HG03460 (cell line): ENCODE measurements at regions not wholly inside any gene's neighbourhood (a gene's known extent, or its start where the extent isn't known, plus 50 kb on each side); places are given as distances from the start of the nearest gene placed in this dataset.
"Not testable (repeated sequence)": the region's sequence is repeated elsewhere in the genome, so short reads cannot be mapped to it uniquely, and the experiment has no call there.

Experiments
- ATAC-seq: cut with Tn5 transposase; IDR thresholded peaks from one replicate; pipeline ENCODE4 v1.9.1; 2021; ENCODE audit not compliant: unreplicated experiment

DNA sequence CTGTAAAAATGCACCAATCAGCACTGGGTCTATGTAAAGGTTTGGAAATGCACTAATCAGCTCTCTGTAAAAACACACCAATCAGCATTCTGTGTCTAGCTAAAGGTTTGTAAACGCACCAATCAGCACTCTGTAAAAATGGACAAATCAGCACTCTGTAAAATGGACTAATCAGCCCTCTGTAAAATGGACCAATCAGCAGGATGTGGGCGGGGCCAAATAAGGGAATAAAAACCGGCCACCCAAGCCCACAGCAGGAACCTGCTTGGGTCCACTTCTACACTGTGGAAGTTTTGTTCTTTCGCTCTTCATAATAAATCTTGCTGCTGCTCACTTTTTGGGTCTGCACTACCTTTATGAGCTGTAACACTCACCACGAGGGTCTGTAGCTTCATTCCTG, 101.0 kb downstream of the SMC2 start:
- ATAC-seq = not testable (repeated sequence)

- no peak for ATAC-seq
Measured at GRCh38 chr9:104200456-104200994, 106.4 kb downstream of the SMC2 start.

GRCh38 chr9:104206766-104207165, 112.7 kb downstream of the SMC2 start:
- no peak for ATAC-seq

- ATAC-seq = no peak
Measured at GRCh38 chr9:104209387-104209786, 115.3 kb downstream of the SMC2 start.

- no peak for ATAC-seq
Measured at GRCh38 chr9:104227108-104227507, 133.0 kb downstream of the SMC2 start.

- no peak for ATAC-seq
Measured at GRCh38 chr9:104232781-104233341, 138.8 kb downstream of the SMC2 start.

GRCh38 chr9:104233366-104233765, 139.3 kb downstream of the SMC2 start:
- ATAC-seq = no peak

DNA sequence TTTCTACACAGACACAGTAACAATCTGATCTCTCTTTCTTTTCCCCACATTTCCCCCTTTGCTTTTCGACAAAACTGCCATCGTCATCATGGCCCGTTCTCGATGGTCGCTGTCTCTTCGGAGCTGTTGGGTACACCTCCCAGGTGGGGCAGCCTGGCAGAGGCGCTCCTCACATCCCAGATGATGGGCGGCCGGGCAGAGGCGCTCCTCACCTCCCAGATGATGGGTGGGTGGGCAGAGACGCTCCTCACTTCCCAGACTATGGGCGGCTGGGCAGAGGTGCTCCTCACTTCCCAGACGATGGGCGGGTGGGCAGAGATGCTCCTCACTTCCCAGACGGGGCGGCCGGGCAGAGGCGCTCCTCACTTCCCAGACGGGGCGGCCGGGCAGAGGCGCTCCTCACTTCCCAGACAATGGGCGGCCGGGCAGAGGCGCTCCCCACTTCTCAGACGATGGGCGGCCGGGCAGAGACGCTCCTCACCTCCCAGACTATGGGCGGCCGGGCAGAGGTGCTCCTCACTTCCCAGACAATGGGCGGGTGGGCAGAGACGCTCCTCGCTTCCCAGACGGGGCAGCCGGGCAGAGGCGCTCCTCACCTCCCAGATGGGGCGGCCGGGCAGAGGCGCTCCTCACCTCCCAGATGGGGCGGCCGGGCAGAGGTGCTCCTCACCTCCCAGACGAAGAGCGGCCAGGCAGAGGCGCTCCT, 140.7 kb downstream of the SMC2 start:
- not testable (repeated sequence) for ATAC-seq

- ATAC-seq = not testable (repeated sequence)
Measured at GRCh38 chr9:104235347-104236120, 141.4 kb downstream of the SMC2 start.

DNA sequence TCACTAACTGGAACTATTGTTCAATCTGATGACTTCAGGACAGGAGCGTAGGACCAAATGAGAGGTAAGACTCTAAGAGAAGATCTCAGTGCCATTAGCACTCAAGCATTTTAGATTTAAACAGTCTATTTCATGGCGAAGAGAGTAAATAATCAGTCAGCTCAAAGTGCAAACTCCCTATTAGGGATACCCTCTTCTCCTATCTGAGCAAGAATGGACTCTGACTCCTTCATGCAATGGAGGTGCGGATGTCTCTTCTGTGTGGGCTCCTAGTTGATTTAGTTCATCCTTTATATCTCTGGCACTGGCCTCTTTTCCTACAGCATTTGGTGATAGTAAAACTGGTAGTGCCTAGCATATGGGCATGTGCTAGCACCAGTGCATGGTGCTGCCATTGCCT, 144.6 kb downstream of the SMC2 start:
- no peak for ATAC-seq

DNA sequence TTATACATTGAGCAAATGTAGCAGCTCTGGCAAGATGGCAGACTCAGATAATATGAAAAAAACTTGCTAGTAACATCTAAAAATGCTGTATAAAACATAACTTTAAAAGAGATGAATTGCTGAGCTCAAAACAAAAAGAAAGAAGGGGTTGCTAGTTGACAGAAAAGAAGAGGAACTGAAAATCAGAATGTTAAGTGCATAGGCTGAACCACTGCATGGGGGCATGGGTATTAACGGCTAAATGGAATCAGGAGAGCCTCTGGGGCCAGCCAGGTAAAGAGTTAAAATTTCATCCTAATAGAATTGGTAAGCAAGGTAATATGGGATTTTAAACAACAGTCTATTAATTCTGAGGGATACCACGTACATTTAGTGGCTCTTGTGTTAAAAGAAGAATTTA, 146.8 kb downstream of the SMC2 start:
- no peak for ATAC-seq

DNA sequence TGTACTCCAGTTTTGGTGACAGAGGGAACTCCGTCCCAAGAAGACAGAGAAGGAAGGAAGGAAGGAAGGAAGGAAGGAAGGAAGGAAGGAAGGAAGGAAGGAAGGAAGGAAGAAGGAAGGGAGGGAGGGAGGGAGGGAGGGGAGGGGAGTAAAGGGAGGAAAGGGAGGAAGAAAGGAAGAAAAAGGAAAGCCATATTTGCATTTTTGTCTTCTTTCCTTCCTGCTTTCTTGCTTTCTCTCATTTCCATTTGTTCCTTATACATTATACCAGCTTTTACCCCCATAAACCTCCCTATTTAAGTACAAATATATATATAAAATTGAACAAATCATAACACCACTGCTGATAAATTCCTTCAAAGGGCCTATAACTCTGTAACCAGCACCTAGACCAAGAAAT, 151.8 kb downstream of the SMC2 start:
- no peak for ATAC-seq

DNA sequence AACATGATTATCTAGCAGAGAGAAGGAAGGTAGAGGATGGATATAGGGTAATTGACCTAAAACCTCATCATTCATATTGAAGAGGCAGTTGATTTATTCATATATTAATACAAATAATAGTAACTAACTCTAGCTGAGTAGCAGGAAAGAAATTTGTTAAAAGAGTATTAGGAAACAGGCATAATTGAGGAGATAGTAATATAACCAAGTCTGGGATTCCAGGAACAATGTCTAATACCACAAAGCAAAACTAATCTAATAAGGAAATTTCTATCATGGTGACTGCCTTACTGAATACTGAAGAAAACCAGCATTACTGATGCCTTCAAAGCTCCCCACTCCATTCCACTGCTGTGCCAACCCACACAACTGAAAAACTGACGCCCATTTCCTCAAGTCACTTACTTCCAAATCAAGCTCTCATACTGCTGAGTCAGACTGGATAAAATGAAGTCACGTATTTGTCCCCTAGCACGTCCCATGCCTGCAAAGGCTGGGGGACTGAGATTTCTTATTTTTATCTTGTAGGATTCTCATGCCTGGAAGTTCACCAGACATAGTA, 153.9 kb downstream of the SMC2 start:
- no peak for ATAC-seq

DNA sequence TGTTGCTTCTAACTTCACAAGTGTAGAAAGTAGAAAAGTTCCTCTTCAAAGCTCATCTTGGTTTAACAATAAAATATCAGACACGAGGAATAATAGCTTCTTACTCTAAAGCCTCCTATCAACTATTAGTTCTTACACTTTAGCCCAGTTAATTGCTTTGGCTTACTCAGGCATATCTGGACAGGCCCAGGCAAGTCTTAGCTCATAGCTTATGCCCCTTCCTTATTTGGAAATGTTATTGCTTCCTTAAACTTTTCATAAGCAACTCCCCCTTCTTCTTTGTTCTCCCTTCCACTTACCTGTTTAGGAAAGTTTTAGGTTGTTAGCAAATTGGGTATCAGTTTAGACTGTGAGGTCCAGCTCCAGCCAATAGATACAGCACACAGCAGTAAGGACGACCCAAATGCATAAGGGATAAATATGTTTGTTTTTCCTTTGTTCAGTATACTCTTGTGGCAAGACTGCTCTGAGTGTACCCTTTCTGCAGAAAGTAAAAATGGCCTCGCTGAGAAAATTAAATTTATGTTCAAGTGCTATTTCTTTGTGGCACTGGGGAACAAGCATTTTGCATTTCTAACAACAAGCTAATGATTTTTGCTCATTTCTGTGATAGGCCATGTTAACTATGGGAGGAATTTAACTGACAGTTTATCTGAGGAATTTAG, 162.1 kb downstream of the SMC2 start:
- ATAC-seq = no peak

GRCh38 chr9:104256696-104257062, 162.6 kb downstream of the SMC2 start:
- ATAC-seq = no peak

DNA sequence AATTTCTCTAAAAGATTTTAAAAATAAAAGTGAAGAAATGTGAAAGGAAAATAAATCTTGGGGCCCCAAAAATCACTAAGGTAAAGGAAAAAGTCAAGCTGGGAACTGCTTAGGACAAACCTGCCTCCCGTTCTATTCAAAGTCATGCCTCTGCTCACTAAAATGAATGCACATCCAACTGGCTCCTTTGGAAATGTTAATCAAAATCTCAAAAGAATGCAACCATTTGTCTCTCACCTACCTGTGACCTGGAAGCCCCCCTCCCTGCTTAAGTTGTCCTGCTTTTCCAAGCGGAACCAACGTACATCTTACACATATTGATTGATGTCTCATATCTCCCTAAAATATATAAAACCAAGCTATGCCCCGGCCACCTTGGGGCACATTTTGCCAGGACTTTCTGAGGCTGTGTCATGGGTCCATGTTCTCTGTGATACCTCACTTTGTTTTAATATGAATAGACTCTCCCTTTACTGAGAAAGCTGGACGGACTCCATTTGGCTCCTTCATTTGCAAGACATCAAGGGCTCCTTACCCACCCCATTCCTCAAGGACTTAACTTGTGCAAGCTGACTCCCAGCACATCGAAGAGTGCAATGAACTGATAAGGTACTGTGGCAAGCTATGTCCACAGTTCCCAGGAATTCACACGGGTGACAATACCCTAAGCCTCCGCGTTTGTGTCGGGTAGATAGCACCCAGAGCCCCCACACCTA, 164.3 kb downstream of the SMC2 start:
- no peak for ATAC-seq

DNA sequence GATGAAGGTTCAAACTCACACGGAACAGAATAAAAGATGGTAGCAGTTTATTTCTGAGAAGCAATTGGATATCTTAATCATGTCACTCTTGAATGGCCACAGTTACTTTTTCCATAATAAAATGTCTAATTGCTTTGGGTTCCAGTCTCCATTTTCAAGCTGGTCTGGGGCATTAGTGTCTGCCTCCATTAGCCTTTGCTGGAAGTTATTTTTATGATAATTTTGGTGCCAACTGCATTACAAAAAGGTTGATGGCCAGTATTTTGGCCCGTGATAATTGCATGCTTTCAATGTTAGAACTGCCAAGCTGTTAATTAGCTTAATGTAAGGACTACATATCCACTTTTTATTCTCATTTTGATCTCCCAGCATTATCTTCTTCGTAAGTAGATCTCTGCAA, 165.9 kb downstream of the SMC2 start:
- no peak for ATAC-seq

GRCh38 chr9:104263942-104264341, 169.8 kb downstream of the SMC2 start:
- ATAC-seq = no peak

DNA sequence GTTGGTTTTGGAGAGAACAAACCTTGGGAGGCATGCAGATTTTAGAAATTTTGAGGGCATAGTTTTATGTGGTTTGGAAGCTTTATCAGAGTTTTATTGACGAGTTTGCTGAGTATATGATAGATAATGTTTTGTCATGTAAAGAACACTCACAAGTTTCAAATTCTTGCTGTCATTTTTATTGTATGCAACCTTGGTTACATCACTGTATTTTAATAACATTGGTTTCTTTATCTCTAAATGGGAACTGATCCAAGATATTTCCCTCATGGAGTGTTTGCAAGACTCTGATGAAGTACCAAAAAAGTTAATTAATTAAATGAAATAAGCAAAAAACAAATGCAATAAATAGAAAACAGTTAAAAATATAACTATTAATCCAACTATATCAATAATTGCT, 170.3 kb downstream of the SMC2 start:
- no peak for ATAC-seq

DNA sequence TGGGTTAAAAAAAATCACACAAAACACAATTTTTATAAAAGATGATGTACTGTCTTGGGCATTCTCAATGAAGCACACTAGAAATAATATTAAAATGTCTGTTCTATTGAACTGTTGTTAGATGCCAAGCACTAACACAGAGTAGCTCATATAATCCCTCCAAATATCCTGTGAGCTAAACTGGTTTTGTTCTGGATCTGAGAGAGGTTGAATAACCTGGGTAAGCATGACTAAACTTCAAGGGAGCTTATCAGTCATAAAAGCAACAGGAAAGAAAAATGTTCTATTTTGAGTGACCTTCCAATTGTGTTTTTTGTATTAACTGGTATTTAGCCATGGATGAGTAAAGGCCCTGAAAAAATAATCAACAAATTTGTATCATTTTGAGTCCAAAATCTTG, 175.3 kb downstream of the SMC2 start:
- no peak for ATAC-seq
